BJ (cell line): ENCODE measurements at regions not wholly inside any gene's neighbourhood (a gene's known extent, or its start where the extent isn't known, plus 50 kb on each side); places are given as distances from the start of the nearest gene placed in this dataset.

Experiments
- CTCF ChIA-PET: fragments of 350-600 bp; formaldehyde crosslinking; extraction: SDS; loops from one replicate; lab custom pipeline; 2021; ENCODE audit warnings: antibody characterized with exemption, inconsistent platforms; lab: Yijun Ruan, JAX
- POLR2A ChIA-PET: fragments of 300-600 bp; sonication (Branson Sonifier 250); formaldehyde crosslinking; extraction: SDS; loops from one replicate; lab custom pipeline; 2021; ENCODE audit warnings: antibody characterized with exemption; lab: Charles Lee
- DNase-seq: peaks from one replicate; pipeline ENCODE4 v3.0.0-alpha.2; 2011; ENCODE audit warnings: low read depth
- H3K27me3 ChIP-seq: 2 replicates; pipeline ENCODE4 v1.6.0; 2011; ENCODE audit warnings: low read length; ENCODE audit not compliant: control insufficient read depth, insufficient read depth
- H3K36me3 ChIP-seq: 2 replicates; pipeline ENCODE4 v1.5.1; 2011; ENCODE audit warnings: low read length; ENCODE audit not compliant: control insufficient read depth, insufficient read depth
- H3K4me3 ChIP-seq: 2 replicates; pipeline ENCODE4 v1.5.1; 2011; ENCODE audit warnings: low read depth, mild to moderate bottlenecking, control low read depth, low read length
- TF ChIP-seq, protein P1 (sequence below): IDR thresholded peaks from 2 replicates; pipeline ENCODE4 v1.5.1; 2011; ENCODE audit warnings: low read depth, mild to moderate bottlenecking, control low read depth, inconsistent platforms, low read length, moderate library complexity; ENCODE audit not compliant: insufficient read depth

GRCh38 chr16:64254443-64255367 is 867.2 kb downstream of the CDH11 start:
- no peak for DNase-seq
- H3K36me3 ChIP-seq, result no peaks in the 10 kb centered on the region
- TF ChIP-seq, protein P1, sequence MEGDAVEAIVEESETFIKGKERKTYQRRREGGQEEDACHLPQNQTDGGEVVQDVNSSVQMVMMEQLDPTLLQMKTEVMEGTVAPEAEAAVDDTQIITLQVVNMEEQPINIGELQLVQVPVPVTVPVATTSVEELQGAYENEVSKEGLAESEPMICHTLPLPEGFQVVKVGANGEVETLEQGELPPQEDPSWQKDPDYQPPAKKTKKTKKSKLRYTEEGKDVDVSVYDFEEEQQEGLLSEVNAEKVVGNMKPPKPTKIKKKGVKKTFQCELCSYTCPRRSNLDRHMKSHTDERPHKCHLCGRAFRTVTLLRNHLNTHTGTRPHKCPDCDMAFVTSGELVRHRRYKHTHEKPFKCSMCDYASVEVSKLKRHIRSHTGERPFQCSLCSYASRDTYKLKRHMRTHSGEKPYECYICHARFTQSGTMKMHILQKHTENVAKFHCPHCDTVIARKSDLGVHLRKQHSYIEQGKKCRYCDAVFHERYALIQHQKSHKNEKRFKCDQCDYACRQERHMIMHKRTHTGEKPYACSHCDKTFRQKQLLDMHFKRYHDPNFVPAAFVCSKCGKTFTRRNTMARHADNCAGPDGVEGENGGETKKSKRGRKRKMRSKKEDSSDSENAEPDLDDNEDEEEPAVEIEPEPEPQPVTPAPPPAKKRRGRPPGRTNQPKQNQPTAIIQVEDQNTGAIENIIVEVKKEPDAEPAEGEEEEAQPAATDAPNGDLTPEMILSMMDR, result no peak
- ChIA-PET POLR2A (no interaction called here), CTCF (no interaction called here)
- H3K27me3 ChIP-seq, result no peaks in the 10 kb centered on the region
- H3K4me3 ChIP-seq, result no peak overlapping the region

- no peak overlapping the region for H3K4me3 ChIP-seq
- no peak for DNase-seq
- ChIA-PET POLR2A (no interaction called here), CTCF (interaction anchor here (0.8 to 1.1 kb wide), 2 partner anchors 12 to 16 kb away, joined by 3 read pairs; no protein-coding TSS in a partner anchor)
- H3K27me3 ChIP-seq, result no peaks in the 10 kb centered on the region
- H3K36me3 ChIP-seq, result no peaks in the 10 kb centered on the region
- TF ChIP-seq, protein P1, result no peak
Measured at GRCh38 chr16:64253525-64253924, 868.3 kb downstream of the CDH11 start.

- Histone ChIP-seq H3K36me3 (no peaks in the 10 kb centered on the region), H3K27me3 (no peaks in the 10 kb centered on the region), H3K4me3 (no peak overlapping the region)
- CTCF ChIA-PET, result interaction anchor here (0.8 to 1.1 kb wide), 2 partner anchors 12 to 17 kb away, joined by 3 read pairs; no protein-coding TSS in a partner anchor
- TF ChIP-seq, protein P1, result no peak
- POLR2A ChIA-PET, result no interaction called here
- no peak for DNase-seq
Measured at GRCh38 chr16:64253096-64253495, 868.8 kb downstream of the CDH11 start.

DNA sequence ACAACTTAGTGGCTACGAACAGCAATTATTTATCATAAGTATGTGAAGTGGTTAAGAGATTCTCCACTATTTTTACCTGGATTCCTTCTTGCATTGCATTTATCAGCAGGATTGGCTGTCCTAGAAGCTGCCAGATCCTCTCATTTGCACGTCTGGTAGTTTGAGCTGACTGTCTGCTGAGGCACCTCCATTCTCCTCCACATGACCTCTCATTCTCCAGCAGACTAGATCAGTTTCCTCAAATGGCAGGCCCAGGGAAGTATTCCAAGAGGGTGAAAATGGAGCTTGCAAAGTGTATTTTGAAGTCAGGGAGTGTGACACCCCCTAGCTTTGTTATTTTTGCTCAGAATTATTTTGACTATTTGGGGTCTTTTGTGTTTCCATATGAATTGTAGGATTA is 870.1 kb downstream of the CDH11 start:
- ChIA-PET CTCF (no interaction called here), POLR2A (no interaction called here)
- H3K27me3 ChIP-seq, result no peaks in the 10 kb centered on the region
- no peak overlapping the region for H3K4me3 ChIP-seq
- TF ChIP-seq, protein P1, result no peak
- DNase-seq, result no peak
- no peaks in the 10 kb centered on the region for H3K36me3 ChIP-seq

GRCh38 chr16:64250866-64251265 is 871.0 kb downstream of the CDH11 start:
- no peak overlapping the region for H3K4me3 ChIP-seq
- H3K27me3 ChIP-seq, result no peaks in the 10 kb centered on the region
- DNase-seq, result no peak
- ChIA-PET POLR2A (no interaction called here), CTCF (no interaction called here)
- TF ChIP-seq, protein P1, result no peak
- H3K36me3 ChIP-seq, result no peaks in the 10 kb centered on the region
